ENCODE measurements at regions not wholly inside any gene's neighbourhood (a gene's known extent, or its start where the extent isn't known, plus 50 kb on each side); places are given as distances from the start of the nearest gene placed in this dataset.
"Not testable (repeated sequence)": the region's sequence is repeated elsewhere in the genome, so short reads cannot be mapped to it uniquely, and the experiment has no call there.

DNA sequence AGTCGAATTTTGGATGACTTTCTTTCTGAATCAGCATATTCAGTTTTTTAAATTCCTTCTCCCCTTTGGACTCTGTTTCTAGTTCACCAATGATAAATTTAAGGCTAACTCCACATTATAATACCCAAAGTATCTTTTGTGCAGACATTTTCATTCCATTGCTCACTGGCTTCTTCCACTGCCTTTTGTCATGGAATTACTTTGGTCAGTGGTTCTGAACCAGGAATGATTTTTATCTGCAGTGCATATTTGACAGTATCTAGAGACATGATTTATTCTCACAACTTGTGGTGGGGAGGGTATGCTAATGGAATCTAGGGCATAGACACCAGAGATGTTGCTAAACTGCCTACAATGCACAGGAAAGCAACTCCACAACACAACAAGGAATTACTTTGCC lies 234.4 kb upstream of the PRKD1 start:
- no peak for DNase-seq

- DNase-seq = no peak
These were observed 237.6 kb upstream of the PRKD1 start for GRCh38 chr14:30165255-30165654.

- DNase-seq = no peak
These were observed 250.1 kb upstream of the PRKD1 start for GRCh38 chr14:30177781-30178180.

GRCh38 chr14:30179381-30180130 lies 251.9 kb upstream of the PRKD1 start:
- DNase-seq = no peak

GRCh38 chr14:30180219-30180618 lies 252.6 kb upstream of the PRKD1 start:
- no peak for DNase-seq

GRCh38 chr14:30185832-30186231 lies 258.2 kb upstream of the PRKD1 start:
- no peak for DNase-seq

- no peak for DNase-seq
These were observed 264.1 kb upstream of the PRKD1 start for GRCh38 chr14:30191639-30192279.

DNA sequence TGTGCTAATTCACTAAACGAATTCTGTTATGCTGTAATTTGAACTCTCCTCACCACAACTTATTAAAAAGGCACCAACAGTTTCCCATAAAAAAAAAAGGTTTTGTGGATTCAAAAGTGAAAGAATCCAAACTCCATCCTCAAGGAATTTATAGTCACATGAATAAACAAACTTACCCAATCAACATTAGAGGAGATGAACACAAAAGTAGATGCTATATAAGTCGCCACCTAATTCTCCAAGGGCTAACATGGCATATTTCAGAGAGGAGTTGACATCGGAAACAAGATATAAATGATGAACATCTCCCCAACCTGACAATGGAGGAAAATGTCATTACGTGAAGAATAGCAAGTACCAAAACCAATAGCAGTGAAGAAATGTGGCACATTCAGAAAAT lies 265.5 kb upstream of the PRKD1 start:
- no peak for DNase-seq

GRCh38 chr14:30193845-30194501 lies 266.3 kb upstream of the PRKD1 start:
- DNase-seq = no peak

- no peak for DNase-seq
These were observed 267.1 kb upstream of the PRKD1 start for GRCh38 chr14:30194741-30195148.

GRCh38 chr14:30195941-30196340 lies 268.3 kb upstream of the PRKD1 start:
- no peak for DNase-seq

DNA sequence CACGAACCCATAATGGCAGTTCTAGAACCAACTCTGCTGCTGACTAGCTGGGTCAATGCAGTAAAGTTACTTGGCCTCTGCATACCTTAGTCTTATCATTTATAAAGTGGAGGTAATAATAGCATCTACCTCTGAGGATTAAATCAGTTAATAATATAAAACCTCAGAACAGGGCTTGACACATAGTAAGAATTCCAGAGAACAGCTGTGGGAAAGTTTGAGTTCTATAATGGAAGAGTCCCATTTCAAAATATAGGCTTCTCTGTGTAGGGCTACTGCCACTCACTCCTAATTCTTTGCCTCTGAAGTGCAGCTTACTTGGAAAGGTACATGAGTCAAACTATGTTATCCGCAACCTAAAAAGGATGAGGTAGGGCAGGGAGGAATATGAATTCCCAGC lies 269.2 kb upstream of the PRKD1 start:
- no peak for DNase-seq

DNA sequence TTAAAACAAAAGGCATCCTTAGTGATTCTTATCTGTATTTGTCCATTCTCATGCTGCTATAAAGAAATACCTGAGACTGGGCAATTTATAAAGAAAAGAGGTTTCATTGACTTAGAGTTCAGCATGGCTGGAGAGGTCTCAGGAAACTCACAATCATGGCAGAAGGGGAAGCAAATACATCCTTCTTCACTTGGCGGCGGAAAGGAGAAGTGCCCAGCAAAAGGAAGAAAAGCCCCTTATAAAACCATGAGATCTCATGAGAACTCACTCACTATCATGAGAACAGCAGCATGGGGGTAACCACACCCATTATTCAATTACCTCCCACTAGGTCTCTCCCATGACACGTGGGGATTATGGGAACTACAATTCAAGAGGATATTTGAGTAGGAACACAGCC lies 271.1 kb upstream of the PRKD1 start:
- not testable (repeated sequence) for DNase-seq

DNA sequence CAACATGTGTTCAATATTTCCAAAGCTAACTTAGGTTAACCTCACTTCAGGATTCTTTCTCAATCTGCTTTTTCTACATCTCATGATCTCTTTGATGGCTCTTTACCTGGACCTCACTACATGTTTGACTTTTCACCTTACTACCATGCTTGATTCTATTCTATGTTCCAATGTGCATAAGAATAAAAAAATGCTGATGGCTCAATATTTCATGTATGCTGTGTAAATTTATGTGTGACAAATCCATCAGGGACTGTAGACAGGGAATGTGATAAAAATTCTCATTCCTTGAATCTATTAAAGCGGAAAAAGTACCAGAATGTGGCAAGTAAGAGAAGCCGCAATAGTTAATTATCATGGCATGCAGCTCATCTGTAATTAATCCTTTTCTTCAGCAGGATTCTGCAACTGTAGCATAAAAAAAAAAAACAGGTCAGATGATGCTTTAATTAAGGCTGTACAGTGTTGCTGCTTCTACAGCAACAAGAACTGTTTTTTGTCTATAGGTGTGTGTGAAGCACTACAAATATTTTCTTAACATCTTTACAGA lies 276.9 kb upstream of the PRKD1 start:
- DNase-seq = no peak

- DNase-seq = no peak
These were observed 281.5 kb upstream of the PRKD1 start for GRCh38 chr14:30209136-30209535.

DNA sequence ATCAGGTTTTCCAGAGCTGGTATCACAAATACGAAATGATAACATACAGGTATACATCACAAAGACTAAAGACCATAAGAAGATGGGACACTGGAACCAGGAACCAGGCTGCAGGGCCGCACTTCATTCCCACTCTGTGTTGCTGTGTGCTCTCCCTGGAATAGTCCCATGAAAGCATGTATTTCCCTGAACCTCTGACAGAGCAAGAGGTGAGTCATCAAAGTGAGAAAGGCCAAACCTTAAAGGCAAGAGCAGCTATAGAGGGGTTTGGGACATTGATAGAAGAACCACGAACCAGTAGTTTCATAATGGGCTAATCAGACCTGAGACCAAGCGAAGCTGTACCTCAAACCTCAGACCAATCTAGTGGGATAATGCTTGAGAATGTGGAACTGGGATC lies 283.0 kb upstream of the PRKD1 start:
- DNase-seq = no peak

GRCh38 chr14:30211326-30211725 lies 283.7 kb upstream of the PRKD1 start:
- DNase-seq = no peak

DNA sequence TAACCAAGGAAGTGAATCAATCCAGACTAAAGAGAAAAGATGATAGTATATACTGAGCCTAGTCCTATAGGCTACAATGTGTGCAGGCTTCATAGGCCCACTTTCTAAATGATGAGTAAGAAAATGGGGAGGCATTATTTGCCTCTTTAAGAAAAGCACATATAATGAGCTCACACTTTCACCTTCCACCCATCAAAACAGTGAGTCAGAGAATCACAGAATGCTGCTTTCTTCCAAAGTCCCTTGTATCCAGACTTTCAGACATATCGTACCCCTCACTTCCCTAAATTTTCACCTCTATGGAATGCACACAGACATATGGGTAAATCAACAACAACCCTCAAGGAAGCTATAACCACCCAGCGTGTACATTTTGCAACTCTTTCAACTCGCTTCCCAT lies 286.4 kb upstream of the PRKD1 start:
- no peak for DNase-seq

DNA sequence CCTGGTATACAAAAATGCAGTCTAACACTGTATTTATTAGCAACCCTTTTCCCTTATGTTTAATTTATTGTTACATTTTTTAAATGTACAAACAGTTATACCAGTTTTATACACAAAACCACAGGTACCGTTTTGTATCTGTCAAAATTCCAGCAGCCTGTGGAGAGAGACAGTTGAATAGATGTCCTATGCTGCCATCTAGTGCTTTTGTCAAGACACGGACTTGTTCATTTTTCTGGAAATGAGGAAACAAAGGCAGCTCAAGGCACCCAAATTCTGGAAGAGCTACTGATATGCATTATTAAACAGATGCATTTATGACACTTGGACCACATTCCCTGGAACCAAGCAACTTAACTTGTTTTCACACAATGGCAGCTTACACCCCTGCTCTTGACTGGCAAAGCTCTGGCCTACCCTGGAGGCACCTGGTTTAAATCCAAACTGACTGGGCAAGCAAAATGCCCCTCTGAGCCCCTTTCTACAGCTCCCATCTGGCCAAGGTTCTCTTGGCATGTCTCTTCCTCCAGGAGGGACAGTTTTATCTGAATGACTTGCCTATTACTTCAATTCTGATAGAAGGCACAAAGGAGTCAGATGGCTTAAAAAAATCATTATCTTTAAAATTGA lies 286.9 kb upstream of the PRKD1 start:
- no peak for DNase-seq

DNA sequence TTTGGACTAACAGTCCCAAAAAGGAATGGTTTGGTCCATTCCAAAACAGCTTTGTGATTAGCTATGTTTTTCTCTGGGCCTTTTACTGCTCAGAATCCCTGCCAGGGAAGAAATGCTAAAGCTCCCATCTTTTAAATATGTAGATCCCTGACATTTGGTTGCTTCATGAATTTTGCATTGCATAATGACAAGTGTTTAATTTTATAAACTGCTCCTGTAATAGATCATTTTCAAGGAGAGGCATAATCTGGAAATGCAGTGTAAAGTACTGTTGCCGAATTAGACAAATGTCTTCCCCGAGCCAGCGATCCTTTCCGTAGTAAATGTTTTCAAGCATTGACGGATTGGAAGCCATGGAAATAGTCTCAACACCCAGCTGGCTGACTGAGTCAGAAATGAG lies 291.3 kb upstream of the PRKD1 start:
- no peak for DNase-seq

- DNase-seq = no peak
These were observed 293.9 kb upstream of the PRKD1 start for GRCh38 chr14:30221546-30221945.

GRCh38 chr14:30223385-30223785 lies 295.7 kb upstream of the PRKD1 start:
- DNase-seq = no peak

GRCh38 chr14:30223966-30224365 lies 296.3 kb upstream of the PRKD1 start:
- no peak for DNase-seq

DNA sequence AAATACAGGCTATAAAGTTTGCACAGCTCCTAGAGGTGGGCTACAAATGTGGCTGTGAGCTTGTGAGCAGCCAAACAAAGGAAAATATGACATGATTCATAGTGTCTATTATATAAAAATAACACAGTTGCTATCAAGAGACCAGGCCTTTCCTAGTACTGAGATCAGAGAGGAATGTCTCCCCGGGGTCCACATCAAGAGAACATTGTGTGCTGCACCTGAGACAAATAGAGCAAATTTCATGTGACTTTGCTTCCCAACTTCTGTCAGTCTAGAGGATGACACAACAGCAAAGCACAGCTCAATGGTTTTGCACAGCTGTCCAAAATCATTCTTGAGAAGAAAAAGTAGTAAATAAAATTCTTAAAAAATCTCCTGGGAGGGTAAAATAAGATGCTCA lies 297.5 kb upstream of the PRKD1 start:
- no peak for DNase-seq

Data from activated naive CD4-positive, alpha-beta T cell treated with anti-CD3 and anti-CD28 coated beads, Interleukin-2, amount 50 U/mL, for 16 hours (primary cell).